B cell (primary cell): ENCODE measurements at regions not wholly inside any gene's neighbourhood (a gene's known extent, or its start where the extent isn't known, plus 50 kb on each side); places are given as distances from the start of the nearest gene placed in this dataset.

ENCODE experiments used
- ATAC-seq: fragments of 200-7000 bp; cut with Tn5 transposase; one replicate; pipeline ENCODE4 v1.10.0; 2021; ENCODE audit warnings: low read depth, mild to moderate bottlenecking, moderate number of reproducible peaks, moderate library complexity
- CTCF ChIA-PET: fragments of 350-600 bp; sonication (Branson Sonifier 250); formaldehyde crosslinking; loops from one replicate; lab custom pipeline; 2021; ENCODE audit warnings: antibody characterized with exemption, inconsistent platforms; lab: Charles Lee
- POLR2A ChIA-PET: fragments of 350-600 bp; sonication (Branson Sonifier 250); formaldehyde crosslinking; loops from one replicate; lab custom pipeline; 2021; ENCODE audit warnings: antibody characterized with exemption; lab: Charles Lee
- DNase-seq: peaks from one replicate; pipeline ENCODE4 v3.0.0; 2013
- H2AFZ ChIP-seq: 2 replicates; pipeline ENCODE4 v1.6.1; 2012; ENCODE audit warnings: mild to moderate bottlenecking, low read depth, low read length; ENCODE audit not compliant: insufficient read depth, poor library complexity, severe bottlenecking
- H3K27ac ChIP-seq, 2 donors: 1 replicate in 1 of 2; 2 replicates in 1 of 2; pipeline ENCODE4 v1.5.1; 2012 to 2013; ENCODE audit warnings: low read length in 2 of 2, mild to moderate bottlenecking in 2 of 2, moderate library complexity in 1 of 2
- H3K27me3 ChIP-seq, 4 experiments: fragments of 200-600 bp in 1 of 4; sonication (generic) in 1 of 4; replicated peaks in 1 of 4; 1 replicate in 2 of 4; 2 replicates in 2 of 4; pipeline versions ENCODE4 v1.6.1 to v1.7.0; 2013 to 2016; ENCODE audit warnings: low read length in 3 of 4, mild to moderate bottlenecking in 2 of 4, mixed read lengths in 1 of 4, moderate library complexity in 1 of 4; ENCODE audit not compliant: insufficient read depth in 4 of 4, control insufficient read depth in 3 of 4; ENCODE audit errors: control extremely low read depth in 1 of 4
- H3K36me3 ChIP-seq, 2 experiments: replicated peaks in 1 of 2; 1 replicate in 1 of 2; 2 replicates in 1 of 2; pipeline versions ENCODE4 v1.6.1 to v1.7.1; 2013; ENCODE audit warnings: low read length in 1 of 2; ENCODE audit not compliant: insufficient read depth in 2 of 2, control insufficient read depth in 1 of 2; ENCODE audit errors: control extremely low read depth in 1 of 2, extremely low read depth in 1 of 2
- H3K4me1 ChIP-seq, 2 donors: fragments of 200-600 bp in 1 of 2; sonication (generic) in 1 of 2; 1 replicate in 1 of 2; 2 replicates in 1 of 2; pipeline versions ENCODE4 v1.5.1 to v1.6.1; 2013 to 2017; ENCODE audit warnings: low read length in 2 of 2; ENCODE audit not compliant: control insufficient read depth in 2 of 2, insufficient read depth in 2 of 2
- H3K4me2 ChIP-seq: replicated peaks from 2 replicates; pipeline ENCODE3; 2012; ENCODE audit warnings: mild to moderate bottlenecking, low read depth, low read length; ENCODE audit not compliant: poor library complexity, severe bottlenecking
- H3K4me3 ChIP-seq, 5 experiments: fragments of 200-600 bp in 1 of 5; sonication (generic) in 1 of 5; 1 replicate in 3 of 5; 2 replicates in 2 of 5; pipeline versions ENCODE4 v1.5.1 to v1.7.0; 2011 to 2016; ENCODE audit warnings: low read length in 4 of 5, mild to moderate bottlenecking in 4 of 5, low read depth in 2 of 5, control low read depth in 1 of 5, moderate library complexity in 1 of 5; ENCODE audit not compliant: insufficient read depth in 1 of 5; ENCODE audit errors: control extremely low read depth in 1 of 5, extremely low read depth in 1 of 5
- H3K79me2 ChIP-seq: fragments of 200-600 bp; sonication (generic); one replicate; pipeline ENCODE4 v1.6.0; 2016; ENCODE audit warnings: low read length; ENCODE audit not compliant: control insufficient read depth, insufficient read depth
- H3K9ac ChIP-seq: fragments of 200-600 bp; sonication (generic); 2 replicates; pipeline ENCODE4 v1.6.1; 2017; ENCODE audit warnings: mild to moderate bottlenecking, low read length, moderate library complexity
- H3K9me3 ChIP-seq, 3 donors: one replicate each; pipeline versions ENCODE4 v1.6.1 to v1.7.1; 2013; ENCODE audit warnings: low read length in 2 of 3; ENCODE audit not compliant: control insufficient read depth in 2 of 3, insufficient read depth in 1 of 3; ENCODE audit errors: control extremely low read depth in 1 of 3
- H4K20me1 ChIP-seq: 2 replicates; pipeline ENCODE4 v1.6.0; 2012; ENCODE audit warnings: mild to moderate bottlenecking, low read length; ENCODE audit not compliant: insufficient read depth, control insufficient read depth, poor library complexity, severe bottlenecking
- H3K27ac Mint-ChIP-seq: one replicate; pipeline ENCODE4 v1.8.0; 2021; ENCODE audit warnings: mixed read lengths
- H3K27me3 Mint-ChIP-seq: one replicate; pipeline ENCODE4 v1.8.0; 2021; ENCODE audit warnings: mixed read lengths
- H3K4me1 Mint-ChIP-seq: one replicate; pipeline ENCODE4 v1.8.0; 2021; ENCODE audit warnings: mixed read lengths
- H3K4me3 Mint-ChIP-seq: one replicate; pipeline ENCODE4 v1.8.0; 2021; ENCODE audit warnings: mixed read lengths
- H3K9me3 Mint-ChIP-seq: one replicate; pipeline ENCODE4 v1.8.0; 2022; ENCODE audit warnings: mixed read lengths; ENCODE audit not compliant: insufficient read depth
- EZH2 ChIP-seq: IDR thresholded peaks from 2 replicates; pipeline ENCODE4 v1.6.1; 2012; ENCODE audit warnings: borderline replicate concordance, low read depth, mild to moderate bottlenecking, moderate library complexity, low read length; ENCODE audit not compliant: insufficient read depth, poor library complexity, severe bottlenecking
- WGBS: methylation state at CpG from one replicate; pipeline ENCODE4 v1.1.5; 2013; ENCODE audit warnings: missing lambda C conversion rate; ENCODE audit not compliant: insufficient coverage; 5-methylcytosine and 5-hydroxymethylcytosine counted together
- intact Hi-C: fragments of 100-400 bp; cut with micrococcal nuclease; formaldehyde crosslinking; loops from one replicate; pipeline ENCODE4 v1.10.0; 2022
- TF ChIP-seq, protein P1 (sequence below): fragments of 200-600 bp; IDR thresholded peaks from one replicate; pipeline ENCODE4 v1.8.0; 2022; ENCODE audit warnings: antibody characterized with exemption, mild to moderate bottlenecking

GRCh38 chr6:163802267-163802666, 387.7 kb downstream of the QKI start:
- H3K27me3 Mint-ChIP-seq = peaks cover 3% of the 10 kb centered on the region
- no peak for ATAC-seq
- no peak overlapping the region for H3K27ac Mint-ChIP-seq
- H3K27me3 ChIP-seq = no peaks in the 10 kb centered on the region
- H3K4me1 ChIP-seq = no peaks in the 10 kb centered on the region
- no peak overlapping the region for H3K4me2 ChIP-seq
- H3K9me3 Mint-ChIP-seq = peaks cover 3% of the 10 kb centered on the region
- no peak for TF ChIP-seq EZH2
- TF ChIP-seq, protein P1, sequence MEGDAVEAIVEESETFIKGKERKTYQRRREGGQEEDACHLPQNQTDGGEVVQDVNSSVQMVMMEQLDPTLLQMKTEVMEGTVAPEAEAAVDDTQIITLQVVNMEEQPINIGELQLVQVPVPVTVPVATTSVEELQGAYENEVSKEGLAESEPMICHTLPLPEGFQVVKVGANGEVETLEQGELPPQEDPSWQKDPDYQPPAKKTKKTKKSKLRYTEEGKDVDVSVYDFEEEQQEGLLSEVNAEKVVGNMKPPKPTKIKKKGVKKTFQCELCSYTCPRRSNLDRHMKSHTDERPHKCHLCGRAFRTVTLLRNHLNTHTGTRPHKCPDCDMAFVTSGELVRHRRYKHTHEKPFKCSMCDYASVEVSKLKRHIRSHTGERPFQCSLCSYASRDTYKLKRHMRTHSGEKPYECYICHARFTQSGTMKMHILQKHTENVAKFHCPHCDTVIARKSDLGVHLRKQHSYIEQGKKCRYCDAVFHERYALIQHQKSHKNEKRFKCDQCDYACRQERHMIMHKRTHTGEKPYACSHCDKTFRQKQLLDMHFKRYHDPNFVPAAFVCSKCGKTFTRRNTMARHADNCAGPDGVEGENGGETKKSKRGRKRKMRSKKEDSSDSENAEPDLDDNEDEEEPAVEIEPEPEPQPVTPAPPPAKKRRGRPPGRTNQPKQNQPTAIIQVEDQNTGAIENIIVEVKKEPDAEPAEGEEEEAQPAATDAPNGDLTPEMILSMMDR = no peak
- no peaks in the 10 kb centered on the region for H4K20me1 ChIP-seq
- DNase-seq = no peak
- H3K36me3 ChIP-seq = no peaks in the 10 kb centered on the region
- WGBS = no CpG with 5 or more reads among the region's 2 CpGs
- H3K79me2 ChIP-seq = no peaks in the 10 kb centered on the region
- H3K4me3 Mint-ChIP-seq = no peak overlapping the region
- peaks cover 0 to 2% (median 1%) of the 10 kb centered on the region in 3 donors for H3K9me3 ChIP-seq
- POLR2A ChIA-PET = no interaction called here
- CTCF ChIA-PET = no interaction called here
- H2AFZ ChIP-seq = no peak overlapping the region
- H3K4me1 Mint-ChIP-seq = peaks cover 7% of the 10 kb centered on the region
- intact Hi-C loops = no loop called here
- H3K9ac ChIP-seq = no peak overlapping the region
- no peak overlapping the region for H3K27ac ChIP-seq
- H3K4me3 ChIP-seq = no peak overlapping the region

GRCh38 chr6:163797296-163797845, 382.9 kb downstream of the QKI start:
- WGBS = no CpG with 5 or more reads among the region's 3 CpGs
- DNase-seq = no peak

More at GRCh38 chr6:163797296-163797845, 382.9 kb downstream of the QKI start:
- Histone ChIP-seq H3K9ac (no peak overlapping the region), H4K20me1 (no peaks in the 10 kb centered on the region), H3K9me3 (peaks cover 0 to 1% (median 0%) of the 10 kb centered on the region in 3 donors), H3K27me3 (no peaks in the 10 kb centered on the region), H3K4me1 (no peaks in the 10 kb centered on the region), H3K27ac (no peak overlapping the region), H3K36me3 (no peaks in the 10 kb centered on the region), H3K79me2 (no peaks in the 10 kb centered on the region), H2AFZ (no peak overlapping the region), H3K4me3 (no peak overlapping the region), H3K4me2 (no peak overlapping the region)
- TF ChIP-seq, protein P1 = no peak
- TF ChIP-seq EZH2 = no peak
- peaks cover 3% of the 10 kb centered on the region for H3K9me3 Mint-ChIP-seq
- peaks cover 13% of the 10 kb centered on the region for H3K27me3 Mint-ChIP-seq
- intact Hi-C loops = no loop called here
- CTCF ChIA-PET = no interaction called here
- peaks cover 2% of the 10 kb centered on the region for H3K4me1 Mint-ChIP-seq
- POLR2A ChIA-PET = no interaction called here
- no peak for ATAC-seq
- no peak overlapping the region for H3K4me3 Mint-ChIP-seq
- H3K27ac Mint-ChIP-seq = no peak overlapping the region
